Naive B cell (primary cell): ENCODE measurements at regions not wholly inside any gene's neighbourhood (a gene's known extent, or its start where the extent isn't known, plus 50 kb on each side); places are given as distances from the start of the nearest gene placed in this dataset.
"Not testable (repeated sequence)": the region's sequence is repeated elsewhere in the genome, so short reads cannot be mapped to it uniquely, and the experiment has no call there.

Experiments
- ATAC-seq, 2 donors: fragments of 150-1000 bp; cut with Tn5 transposase; 2 replicates each; pipeline ENCODE4 v1.10.0; 2021; ENCODE audit warnings: low read depth in 2 of 2, mild to moderate bottlenecking in 2 of 2, moderate library complexity in 2 of 2
- DNase-seq: peaks from one replicate; pipeline ENCODE4 v3.0.0; 2022
- H3K27ac Mint-ChIP-seq, 6 donors: one replicate each; pipeline ENCODE4 v1.8.0; 2020 to 2022; ENCODE audit warnings: mild to moderate bottlenecking in 6 of 6, mixed read lengths in 6 of 6, moderate library complexity in 5 of 6, inconsistent platforms in 2 of 6
- H3K27me3 Mint-ChIP-seq, 3 donors: one replicate each; pipeline ENCODE4 v1.8.0; 2021 to 2022; ENCODE audit warnings: mixed read lengths in 3 of 3, mild to moderate bottlenecking in 1 of 3
- H3K36me3 Mint-ChIP-seq, 2 donors: one replicate each; pipeline ENCODE4 v1.8.0; 2020 to 2022; ENCODE audit warnings: mixed read lengths in 2 of 2, inconsistent platforms in 1 of 2, mild to moderate bottlenecking in 1 of 2
- H3K4me1 Mint-ChIP-seq, 3 donors: one replicate each; pipeline ENCODE4 v1.8.0; 2020 to 2022; ENCODE audit warnings: mixed read lengths in 3 of 3, inconsistent platforms in 1 of 3, mild to moderate bottlenecking in 1 of 3, moderate library complexity in 1 of 3
- H3K4me3 Mint-ChIP-seq, 8 donors: one replicate each; pipeline ENCODE4 v1.8.0; 2020 to 2022; ENCODE audit warnings: mild to moderate bottlenecking in 8 of 8, mixed read lengths in 8 of 8, moderate library complexity in 8 of 8, inconsistent platforms in 2 of 8
- H3K9me3 Mint-ChIP-seq, 7 donors: one replicate each; pipeline ENCODE4 v1.8.0; 2020 to 2022; ENCODE audit warnings: mixed read lengths in 7 of 7, mild to moderate bottlenecking in 5 of 7, inconsistent platforms in 2 of 7, moderate library complexity in 1 of 7

DNA sequence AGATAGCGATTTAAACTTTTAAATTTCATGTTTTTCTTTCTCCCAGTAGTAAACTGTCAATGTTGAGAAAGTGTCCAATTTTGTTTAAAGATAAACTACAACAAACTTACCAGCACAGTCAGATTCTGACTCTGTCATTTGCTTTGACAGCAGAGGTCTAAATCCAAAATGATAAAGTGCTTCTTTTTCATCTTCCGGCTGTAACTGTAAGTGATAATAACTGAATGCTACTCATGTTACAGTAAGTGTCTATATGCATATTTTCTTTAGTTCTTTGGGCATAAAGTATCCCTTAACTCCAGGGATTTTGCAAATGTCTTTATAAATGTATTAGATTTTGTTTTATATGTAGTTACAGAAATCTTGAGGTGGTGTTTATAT is 610.4 kb downstream of the RFPL4B start:
- ATAC-seq (no peak), DNase-seq (no peak)
- H3K9me3 Mint-ChIP-seq = peaks cover 0 to 26% (median 10%) of the 10 kb centered on the region in 7 donors
- H3K27me3 Mint-ChIP-seq = peaks cover 3 to 9% (median 7%) of the 10 kb centered on the region in 3 donors
- no peaks in the 10 kb centered on the region for H3K4me1 Mint-ChIP-seq
- H3K4me3 Mint-ChIP-seq = no peak overlapping the region
- no peak overlapping the region for H3K27ac Mint-ChIP-seq
- H3K36me3 Mint-ChIP-seq = no peaks in the 10 kb centered on the region

DNA sequence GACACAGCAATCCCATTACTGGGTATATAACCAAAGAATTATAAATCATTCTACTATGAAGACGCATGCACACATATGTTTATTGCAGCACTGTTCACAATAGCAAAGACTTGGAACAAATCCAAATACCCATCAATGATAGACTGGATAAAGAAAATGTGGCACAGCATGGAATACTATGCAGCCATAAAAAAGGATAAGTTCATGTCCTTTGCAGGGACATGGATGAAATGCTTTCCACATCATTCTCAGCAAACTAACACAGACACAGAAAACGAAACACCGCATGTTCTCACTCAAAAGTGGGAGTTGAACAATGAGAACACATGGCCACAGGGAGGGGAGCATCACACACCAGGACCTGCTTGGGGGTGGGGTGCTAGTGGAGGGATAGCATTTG is 613.0 kb downstream of the RFPL4B start:
- not testable (repeated sequence) for DNase-seq, H3K27ac Mint-ChIP-seq, ATAC-seq, H3K4me1 Mint-ChIP-seq, H3K4me3 Mint-ChIP-seq, H3K27me3 Mint-ChIP-seq, H3K36me3 Mint-ChIP-seq
- H3K9me3 Mint-ChIP-seq = peaks cover 0 to 26% (median 9%) of the 10 kb centered on the region in 7 donors

DNA sequence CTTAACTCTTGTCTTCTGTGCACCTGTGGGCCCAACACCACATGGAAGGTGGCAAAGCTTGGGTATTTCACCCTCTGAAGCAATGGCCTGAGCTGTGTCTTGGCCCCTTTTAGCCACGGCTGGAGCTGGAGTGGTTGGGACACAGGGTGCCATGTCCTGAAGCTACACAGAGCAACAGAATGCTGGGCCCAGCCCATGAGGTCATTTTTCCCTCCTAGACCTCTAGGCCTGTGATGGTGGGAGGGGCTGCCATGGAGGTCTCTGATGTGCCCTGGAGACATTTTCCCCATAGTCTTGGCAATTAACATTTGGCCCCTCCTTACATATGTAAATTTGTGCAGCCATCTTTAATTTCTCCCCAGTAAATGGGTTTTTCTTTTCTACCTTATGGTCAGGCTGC is 620.8 kb downstream of the RFPL4B start:
- Mint-ChIP-seq H3K27me3 (no peaks in the 10 kb centered on the region), H3K4me1 (no peaks in the 10 kb centered on the region), H3K27ac (no peak overlapping the region), H3K4me3 (no peak overlapping the region), H3K9me3 (peaks cover 0 to 38% (median 9%) of the 10 kb centered on the region in 7 donors), H3K36me3 (no peaks in the 10 kb centered on the region)
- no peak for DNase-seq
- ATAC-seq = no peak

DNA sequence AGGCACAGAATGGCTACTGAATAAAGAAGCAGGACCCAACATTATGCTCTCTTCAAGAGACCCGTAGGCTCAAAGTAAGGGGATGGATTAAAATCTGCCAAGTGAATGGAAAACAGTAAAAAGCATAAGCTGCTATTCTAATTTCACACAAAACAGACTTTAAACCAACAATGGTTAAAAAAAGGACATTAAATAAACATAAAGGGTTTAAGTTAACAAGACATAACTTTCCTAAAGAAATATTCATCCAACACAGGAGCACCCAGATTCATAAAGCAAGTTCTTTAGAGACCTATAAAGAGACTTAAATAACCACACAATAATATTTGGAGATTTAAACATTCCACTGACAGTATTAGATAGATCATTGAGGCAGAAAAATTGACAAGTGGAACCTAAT is 624.5 kb downstream of the RFPL4B start:
- H3K4me1 Mint-ChIP-seq = no peaks in the 10 kb centered on the region
- peaks cover 0 to 7% of the 10 kb centered on the region in 2 donors for H3K36me3 Mint-ChIP-seq
- no peak overlapping the region for H3K27ac Mint-ChIP-seq
- no peak overlapping the region for H3K4me3 Mint-ChIP-seq
- H3K27me3 Mint-ChIP-seq = no peaks in the 10 kb centered on the region
- DNase-seq (no peak), ATAC-seq (no peak)
- peaks cover 0 to 52% (median 9%) of the 10 kb centered on the region in 7 donors for H3K9me3 Mint-ChIP-seq

DNA sequence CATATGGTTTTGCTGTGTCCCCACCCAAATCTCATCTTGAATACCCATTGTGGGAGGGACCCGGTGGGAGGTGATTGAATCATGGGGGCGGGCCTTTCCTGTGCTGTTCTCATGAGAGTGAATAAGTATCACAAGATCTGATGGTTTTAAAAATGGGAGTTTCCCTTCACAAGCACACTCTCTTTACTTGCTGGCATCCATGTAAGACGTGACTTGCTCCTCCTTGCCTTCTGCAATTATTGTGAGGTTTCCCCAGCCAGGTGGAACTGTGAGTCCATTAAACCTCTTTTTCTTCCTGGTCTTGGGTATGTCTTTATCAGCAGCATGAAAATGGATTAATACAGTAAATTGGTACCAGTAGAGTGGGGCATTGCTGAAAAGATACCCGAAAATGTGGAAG is 627.8 kb downstream of the RFPL4B start:
- DNase-seq, H3K27ac Mint-ChIP-seq, H3K27me3 Mint-ChIP-seq, H3K4me1 Mint-ChIP-seq, ATAC-seq, H3K4me3 Mint-ChIP-seq, H3K36me3 Mint-ChIP-seq: not testable (repeated sequence)
- H3K9me3 Mint-ChIP-seq = peaks cover 0 to 29% (median 7%) of the 10 kb centered on the region in 7 donors

DNA sequence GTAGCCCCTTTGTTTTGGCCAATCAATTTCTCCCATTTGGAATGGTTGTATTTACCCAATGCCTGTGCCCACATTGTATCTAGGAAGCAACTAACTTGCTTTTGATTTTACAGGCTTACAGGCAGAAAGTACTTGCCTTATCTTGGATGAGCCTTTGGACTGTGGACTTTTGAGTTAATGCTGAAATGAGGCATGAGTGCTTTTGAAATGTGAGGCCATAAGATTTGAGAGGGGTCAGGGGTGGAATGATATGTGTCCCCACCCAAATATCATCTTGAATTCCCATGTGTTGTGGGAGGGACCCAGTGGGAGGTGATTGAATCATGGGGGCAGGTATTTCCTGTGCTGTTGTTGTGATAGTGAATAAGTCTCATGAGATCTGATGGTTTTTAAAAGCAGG is 629.4 kb downstream of the RFPL4B start:
- not testable (repeated sequence) for H3K27me3 Mint-ChIP-seq, H3K27ac Mint-ChIP-seq, DNase-seq, H3K4me1 Mint-ChIP-seq, H3K36me3 Mint-ChIP-seq, H3K4me3 Mint-ChIP-seq, ATAC-seq
- peaks cover 0 to 27% (median 7%) of the 10 kb centered on the region in 7 donors for H3K9me3 Mint-ChIP-seq

DNA sequence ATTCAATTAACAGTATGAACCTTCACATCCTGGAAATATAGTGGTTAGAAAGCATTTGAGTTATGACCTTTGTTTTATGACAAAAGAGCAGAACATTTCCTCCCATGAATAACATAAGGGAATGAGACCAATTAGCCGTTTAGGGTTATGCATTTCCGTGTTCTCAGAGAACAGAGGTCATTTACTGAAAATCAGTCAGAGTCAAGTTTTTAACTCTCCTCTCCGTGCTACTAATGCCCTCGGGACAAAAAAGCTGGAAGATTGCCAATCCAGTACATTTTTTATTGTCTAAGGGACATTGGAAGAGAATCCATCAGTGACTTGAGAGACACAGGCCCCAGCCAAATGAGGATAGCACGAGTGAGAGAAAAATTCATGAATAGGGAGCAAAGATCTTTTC is 632.7 kb downstream of the RFPL4B start:
- Mint-ChIP-seq H3K4me1 (no peaks in the 10 kb centered on the region), H3K27ac (no peak overlapping the region), H3K9me3 (peaks cover 0 to 7% (median 2%) of the 10 kb centered on the region in 7 donors), H3K4me3 (no peak overlapping the region), H3K36me3 (peaks cover 0 to 7% of the 10 kb centered on the region in 2 donors), H3K27me3 (no peaks in the 10 kb centered on the region)
- DNase-seq (no peak), ATAC-seq (no peak)

DNA sequence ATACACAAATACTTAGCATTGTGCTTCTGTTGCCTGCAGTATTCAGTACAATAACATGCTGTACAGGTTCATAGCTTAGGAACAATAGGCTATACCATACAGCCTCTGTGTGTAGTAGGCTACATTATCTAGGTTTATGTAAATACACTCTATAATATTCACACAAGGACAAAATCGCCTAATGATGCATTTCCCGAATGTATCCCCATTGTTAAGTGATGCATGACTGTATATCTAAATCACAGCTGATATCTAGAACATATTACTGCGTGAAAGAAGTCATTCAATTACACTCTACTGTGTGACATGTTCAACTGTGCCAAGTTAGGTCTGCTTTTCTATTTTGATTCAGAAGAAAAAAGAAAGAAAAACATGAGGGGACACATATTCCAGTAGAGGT is 633.5 kb downstream of the RFPL4B start:
- DNase-seq (no peak), ATAC-seq (no peak)
- Mint-ChIP-seq H3K27ac (peak overlapping the region in 1 of 6 donors; percentile 47), H3K9me3 (no peaks in the 10 kb centered on the region), H3K4me1 (no peaks in the 10 kb centered on the region), H3K36me3 (peaks cover 0 to under 1% of the 10 kb centered on the region in 2 donors), H3K27me3 (no peaks in the 10 kb centered on the region), H3K4me3 (no peak overlapping the region)

DNA sequence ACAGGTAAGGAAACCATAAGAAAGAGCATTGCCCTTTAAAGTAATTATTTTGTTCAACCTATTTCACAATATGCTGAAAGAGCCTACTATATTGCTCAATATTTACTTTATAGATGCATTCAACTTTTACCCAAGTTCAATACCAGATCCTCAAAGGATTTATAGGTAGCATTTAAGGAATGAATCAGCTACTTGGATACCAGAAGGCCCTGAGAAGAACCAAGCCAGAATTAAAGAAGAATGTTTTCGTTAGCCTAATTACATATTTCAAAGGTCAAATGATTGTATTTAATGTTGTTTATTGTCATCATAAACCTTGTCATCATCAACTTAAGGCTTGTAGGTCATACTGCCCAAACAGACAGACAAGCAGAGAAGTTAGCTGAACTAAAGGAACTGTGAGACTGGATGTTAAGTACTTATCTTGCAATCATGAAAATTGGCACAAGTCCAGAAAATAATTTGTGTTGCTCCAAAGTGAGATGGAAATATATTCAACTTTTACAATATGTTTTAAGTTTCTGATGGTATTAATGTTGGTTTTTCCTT is 636.7 kb downstream of the RFPL4B start:
- Mint-ChIP-seq H3K4me3 (no peak overlapping the region), H3K27ac (no peak overlapping the region), H3K4me1 (no peaks in the 10 kb centered on the region), H3K36me3 (no peaks in the 10 kb centered on the region), H3K9me3 (peaks cover 0 to 1% (median 0%) of the 10 kb centered on the region in 7 donors), H3K27me3 (no peaks in the 10 kb centered on the region)
- no peak for ATAC-seq
- no peak for DNase-seq

DNA sequence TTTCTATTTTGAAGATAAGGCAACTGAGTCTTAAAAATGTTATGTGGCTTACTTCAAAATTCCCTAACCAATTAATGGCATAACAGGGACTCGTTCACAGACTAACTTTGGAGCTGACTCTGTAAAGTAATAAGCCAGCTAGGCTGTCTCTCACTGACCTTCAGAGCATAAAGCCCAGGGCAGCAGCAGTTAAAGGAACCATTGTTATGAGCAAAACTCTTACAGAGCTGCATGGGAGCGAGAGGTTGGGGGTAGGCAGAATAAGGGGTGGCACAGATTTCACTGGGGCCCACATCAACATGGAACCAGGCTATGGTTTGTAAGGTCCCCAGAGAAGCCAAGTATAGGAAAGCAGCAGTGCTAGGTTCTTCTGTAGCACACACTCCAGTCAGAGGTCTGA is 637.8 kb downstream of the RFPL4B start:
- H3K36me3 Mint-ChIP-seq = no peaks in the 10 kb centered on the region
- H3K9me3 Mint-ChIP-seq = peaks cover 0 to 7% (median 0%) of the 10 kb centered on the region in 7 donors
- H3K4me1 Mint-ChIP-seq = no peaks in the 10 kb centered on the region
- H3K4me3 Mint-ChIP-seq = no peak overlapping the region
- no peak overlapping the region for H3K27ac Mint-ChIP-seq
- no peaks in the 10 kb centered on the region for H3K27me3 Mint-ChIP-seq
- DNase-seq = no peak
- no peak for ATAC-seq

DNA sequence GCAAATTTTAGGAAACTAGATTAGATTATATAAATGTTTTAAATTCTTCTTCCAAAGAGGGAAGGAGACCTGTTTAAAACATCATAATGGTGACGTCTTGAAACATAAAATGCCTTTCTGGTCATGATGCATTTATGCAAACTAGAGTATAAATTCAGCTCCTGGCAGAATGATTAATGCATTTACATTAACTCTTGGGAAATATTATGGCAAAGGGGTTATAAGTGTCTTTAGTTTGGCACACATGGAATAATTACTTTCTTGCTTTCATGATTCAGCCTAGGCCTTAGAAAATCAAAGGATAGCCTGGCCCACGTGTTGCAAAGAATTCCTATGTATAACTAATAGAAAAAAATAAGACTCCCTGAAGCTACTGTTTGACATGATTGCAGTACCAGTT is 639.2 kb downstream of the RFPL4B start:
- Mint-ChIP-seq H3K27ac (no peak overlapping the region), H3K27me3 (no peaks in the 10 kb centered on the region), H3K4me1 (no peaks in the 10 kb centered on the region), H3K4me3 (no peak overlapping the region), H3K9me3 (peaks cover 0 to 7% (median 0%) of the 10 kb centered on the region in 7 donors), H3K36me3 (no peaks in the 10 kb centered on the region)
- DNase-seq (no peak), ATAC-seq (no peak)

DNA sequence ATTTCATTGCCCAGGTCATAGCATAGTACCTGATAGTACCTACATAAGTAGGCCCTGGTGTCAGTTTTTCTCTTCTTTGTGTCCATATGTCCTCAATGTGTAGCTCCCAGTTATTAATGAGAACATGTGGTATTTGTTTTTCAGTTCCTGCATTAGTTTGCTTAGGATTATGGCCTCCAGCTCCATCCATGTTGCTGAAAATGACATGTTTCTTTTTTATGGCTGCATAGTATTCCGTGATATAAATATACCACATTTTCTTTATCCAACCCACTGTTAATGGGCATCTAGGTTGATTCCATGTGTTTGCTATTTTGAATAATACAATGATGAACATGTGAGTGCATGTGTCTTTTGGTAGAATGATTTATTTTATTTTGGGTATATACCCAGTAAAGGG is 641.6 kb downstream of the RFPL4B start:
- DNase-seq (no peak), ATAC-seq (no peak)
- H3K9me3 Mint-ChIP-seq = peaks cover 0 to 7% (median 0%) of the 10 kb centered on the region in 7 donors
- H3K27me3 Mint-ChIP-seq = no peaks in the 10 kb centered on the region
- H3K4me1 Mint-ChIP-seq = no peaks in the 10 kb centered on the region
- no peak overlapping the region for H3K27ac Mint-ChIP-seq
- no peak overlapping the region for H3K4me3 Mint-ChIP-seq
- H3K36me3 Mint-ChIP-seq = no peaks in the 10 kb centered on the region

DNA sequence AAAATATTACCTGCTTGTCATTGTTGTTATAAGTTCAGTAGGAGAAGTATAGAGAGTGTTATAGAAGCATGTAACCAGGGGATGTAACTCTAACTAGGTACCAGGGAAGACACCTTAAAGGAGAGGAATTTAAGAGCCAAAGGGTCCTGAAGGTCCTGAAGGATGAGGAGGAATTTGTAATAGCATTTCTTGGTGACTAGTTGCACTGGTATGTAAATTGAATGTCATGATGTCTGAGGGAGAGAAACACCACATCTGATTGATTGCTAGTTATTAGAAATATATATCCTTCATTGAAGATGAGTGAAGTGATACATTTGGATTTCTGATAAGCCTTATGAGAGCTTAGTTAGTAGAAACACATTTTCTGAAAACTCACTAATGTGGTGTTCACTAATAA is 643.8 kb downstream of the RFPL4B start:
- no peak for DNase-seq
- Mint-ChIP-seq H3K9me3 (peaks cover 0 to 7% (median 0%) of the 10 kb centered on the region in 7 donors), H3K36me3 (no peaks in the 10 kb centered on the region), H3K27ac (no peak overlapping the region), H3K4me1 (no peaks in the 10 kb centered on the region), H3K27me3 (peaks cover 0 to 3% (median 0%) of the 10 kb centered on the region in 3 donors), H3K4me3 (no peak overlapping the region)
- ATAC-seq = no peak

DNA sequence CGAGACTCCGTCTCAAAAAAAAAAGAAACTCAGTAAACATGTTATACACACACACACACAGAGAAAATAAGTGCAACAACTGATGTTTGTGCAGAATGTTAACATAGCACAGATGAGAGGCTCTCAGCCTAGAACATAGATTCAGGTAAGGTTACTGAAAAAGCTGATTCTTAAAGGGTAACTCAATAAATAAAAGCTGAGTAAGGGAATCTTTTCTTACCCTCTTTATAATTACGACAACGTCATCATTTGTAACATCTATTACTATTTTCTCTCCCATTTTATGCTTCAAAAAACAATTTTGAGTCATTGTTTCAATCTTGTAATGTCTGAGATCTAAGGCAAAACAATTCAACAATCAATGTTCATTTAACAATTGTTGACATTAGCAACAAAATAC is 644.8 kb downstream of the RFPL4B start:
- Mint-ChIP-seq H3K36me3 (no peaks in the 10 kb centered on the region), H3K4me1 (no peaks in the 10 kb centered on the region), H3K27ac (no peak overlapping the region), H3K9me3 (peaks cover 0 to 7% (median 0%) of the 10 kb centered on the region in 7 donors), H3K4me3 (no peak overlapping the region), H3K27me3 (peaks cover 0 to 3% (median 0%) of the 10 kb centered on the region in 3 donors)
- ATAC-seq (no peak), DNase-seq (no peak)
